ENCODE measurements at regions not wholly inside any gene's neighbourhood (a gene's known extent, or its start where the extent isn't known, plus 50 kb on each side); places are given as distances from the start of the nearest gene placed in this dataset.

- Histone ChIP-seq H3K4me3 (no peak overlapping the region), H3K36me3 (no peaks in the 10 kb centered on the region), H3K9me3 (no peaks in the 10 kb centered on the region), H3K4me1 (no peaks in the 10 kb centered on the region), H3K27me3 (no peaks in the 10 kb centered on the region), H3K27ac (no peak overlapping the region)
- TF ChIP-seq, protein P1, sequence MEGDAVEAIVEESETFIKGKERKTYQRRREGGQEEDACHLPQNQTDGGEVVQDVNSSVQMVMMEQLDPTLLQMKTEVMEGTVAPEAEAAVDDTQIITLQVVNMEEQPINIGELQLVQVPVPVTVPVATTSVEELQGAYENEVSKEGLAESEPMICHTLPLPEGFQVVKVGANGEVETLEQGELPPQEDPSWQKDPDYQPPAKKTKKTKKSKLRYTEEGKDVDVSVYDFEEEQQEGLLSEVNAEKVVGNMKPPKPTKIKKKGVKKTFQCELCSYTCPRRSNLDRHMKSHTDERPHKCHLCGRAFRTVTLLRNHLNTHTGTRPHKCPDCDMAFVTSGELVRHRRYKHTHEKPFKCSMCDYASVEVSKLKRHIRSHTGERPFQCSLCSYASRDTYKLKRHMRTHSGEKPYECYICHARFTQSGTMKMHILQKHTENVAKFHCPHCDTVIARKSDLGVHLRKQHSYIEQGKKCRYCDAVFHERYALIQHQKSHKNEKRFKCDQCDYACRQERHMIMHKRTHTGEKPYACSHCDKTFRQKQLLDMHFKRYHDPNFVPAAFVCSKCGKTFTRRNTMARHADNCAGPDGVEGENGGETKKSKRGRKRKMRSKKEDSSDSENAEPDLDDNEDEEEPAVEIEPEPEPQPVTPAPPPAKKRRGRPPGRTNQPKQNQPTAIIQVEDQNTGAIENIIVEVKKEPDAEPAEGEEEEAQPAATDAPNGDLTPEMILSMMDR (IDR thresholded peaks at IDR 0.05): no peak
- DNase-seq (ENCODE audit: low spot score): no peak
These were observed 2278.0 kb upstream of the WWC1 start for GRCh38 chr5:166013415-166013814.

- no peaks in the 10 kb centered on the region for H3K27me3 ChIP-seq
- no peaks in the 10 kb centered on the region for H3K9me3 ChIP-seq
- H3K4me3 ChIP-seq: no peak overlapping the region
- TF ChIP-seq, protein P1 (IDR thresholded peaks at IDR 0.05): no peak
- H3K4me1 ChIP-seq: no peaks in the 10 kb centered on the region
- DNase-seq (ENCODE audit: low spot score): no peak
- H3K27ac ChIP-seq: no peak overlapping the region
- no peaks in the 10 kb centered on the region for H3K36me3 ChIP-seq
These were observed 2277.2 kb upstream of the WWC1 start for GRCh38 chr5:166014256-166014655.

- TF ChIP-seq, protein P1 (IDR thresholded peaks at IDR 0.05): no peak
- no peak for DNase-seq (ENCODE audit: low spot score)
- H3K9me3 ChIP-seq: no peaks in the 10 kb centered on the region
- no peak overlapping the region for H3K4me3 ChIP-seq
- no peaks in the 10 kb centered on the region for H3K4me1 ChIP-seq
- no peaks in the 10 kb centered on the region for H3K36me3 ChIP-seq
- no peak overlapping the region for H3K27ac ChIP-seq
- H3K27me3 ChIP-seq: no peaks in the 10 kb centered on the region
These were observed 2272.7 kb upstream of the WWC1 start for GRCh38 chr5:166018716-166019115.

DNA sequence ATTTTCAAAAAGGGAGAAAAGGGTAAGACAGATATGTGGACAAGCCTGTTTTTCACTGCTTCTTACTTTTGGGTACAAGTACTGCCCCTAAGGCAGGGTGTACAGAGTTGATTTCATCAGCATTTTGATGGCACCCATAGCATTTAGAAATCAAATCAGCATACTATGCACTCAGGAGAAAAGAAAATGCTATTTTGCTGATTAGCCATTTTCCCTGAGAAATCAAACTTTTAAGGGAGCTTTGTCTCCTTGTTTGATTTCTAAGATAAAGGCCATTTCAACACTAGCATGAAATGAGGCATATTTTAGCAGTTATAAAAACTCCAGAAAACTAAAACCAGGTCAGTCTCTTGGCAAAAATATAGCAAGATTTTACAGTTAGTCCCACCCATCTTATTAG lies 2269.4 kb upstream of the WWC1 start:
- no peaks in the 10 kb centered on the region for H3K9me3 ChIP-seq
- no peak overlapping the region for H3K4me3 ChIP-seq
- no peaks in the 10 kb centered on the region for H3K4me1 ChIP-seq
- H3K36me3 ChIP-seq: no peaks in the 10 kb centered on the region
- TF ChIP-seq, protein P1 (IDR thresholded peaks at IDR 0.05): no peak
- no peak for DNase-seq (ENCODE audit: low spot score)
- H3K27ac ChIP-seq: no peak overlapping the region
- no peaks in the 10 kb centered on the region for H3K27me3 ChIP-seq

- no peak overlapping the region for H3K4me3 ChIP-seq
- TF ChIP-seq, protein P1 (IDR thresholded peaks at IDR 0.05): no peak
- no peaks in the 10 kb centered on the region for H3K36me3 ChIP-seq
- H3K9me3 ChIP-seq: no peaks in the 10 kb centered on the region
- no peak for DNase-seq (ENCODE audit: low spot score)
- no peaks in the 10 kb centered on the region for H3K27me3 ChIP-seq
- no peak overlapping the region for H3K27ac ChIP-seq
- H3K4me1 ChIP-seq: no peaks in the 10 kb centered on the region
These were observed 2266.5 kb upstream of the WWC1 start for GRCh38 chr5:166024970-166025369.

GRCh38 chr5:166027582-166027981 lies 2263.9 kb upstream of the WWC1 start:
- Histone ChIP-seq H3K36me3 (no peaks in the 10 kb centered on the region), H3K9me3 (no peaks in the 10 kb centered on the region), H3K4me3 (no peak overlapping the region), H3K27ac (no peak overlapping the region), H3K27me3 (no peaks in the 10 kb centered on the region), H3K4me1 (no peaks in the 10 kb centered on the region)
- TF ChIP-seq, protein P1 (IDR thresholded peaks at IDR 0.05): no peak
- DNase-seq (ENCODE audit: low spot score): no peak
